GM12872 (cell line): ENCODE measurements at regions not wholly inside any gene's neighbourhood (a gene's known extent, or its start where the extent isn't known, plus 50 kb on each side); places are given as distances from the start of the nearest gene placed in this dataset.

Experiments
- CTCF ChIP-seq: IDR thresholded peaks from 3 replicates; pipeline ENCODE4 v1.5.1; 2011; ENCODE audit warnings: low read depth, mild to moderate bottlenecking, low read length, moderate library complexity; ENCODE audit not compliant: insufficient read depth

- no peak for TF ChIP-seq CTCF
These were observed 126.8 kb upstream of the SPATA13 start for GRCh38 chr13:24033527-24034302.

DNA sequence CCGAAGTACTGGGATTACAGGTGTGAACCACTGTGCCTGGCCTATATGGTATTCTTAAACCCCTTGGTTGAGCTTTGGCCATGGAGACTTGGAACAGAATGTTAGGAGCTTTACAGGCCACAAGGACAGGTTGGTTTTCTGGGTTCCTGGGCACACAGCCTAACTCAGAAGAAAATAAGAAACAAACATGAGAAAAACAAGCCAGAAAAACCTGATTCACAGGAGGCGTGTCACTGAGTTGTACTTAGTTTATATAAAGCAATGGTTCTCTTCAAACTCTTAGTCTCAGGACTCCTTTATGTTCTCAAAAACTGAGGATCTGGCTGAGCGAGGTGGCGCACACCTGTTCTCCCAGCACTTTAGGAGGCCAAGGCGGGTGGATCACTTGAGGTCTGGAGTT is 125.1 kb upstream of the SPATA13 start:
- no peak for TF ChIP-seq CTCF

GRCh38 chr13:24036115-24036514 is 124.4 kb upstream of the SPATA13 start:
- no peak for TF ChIP-seq CTCF

- no peak for TF ChIP-seq CTCF
These were observed 122.1 kb upstream of the SPATA13 start for GRCh38 chr13:24038405-24038804.

DNA sequence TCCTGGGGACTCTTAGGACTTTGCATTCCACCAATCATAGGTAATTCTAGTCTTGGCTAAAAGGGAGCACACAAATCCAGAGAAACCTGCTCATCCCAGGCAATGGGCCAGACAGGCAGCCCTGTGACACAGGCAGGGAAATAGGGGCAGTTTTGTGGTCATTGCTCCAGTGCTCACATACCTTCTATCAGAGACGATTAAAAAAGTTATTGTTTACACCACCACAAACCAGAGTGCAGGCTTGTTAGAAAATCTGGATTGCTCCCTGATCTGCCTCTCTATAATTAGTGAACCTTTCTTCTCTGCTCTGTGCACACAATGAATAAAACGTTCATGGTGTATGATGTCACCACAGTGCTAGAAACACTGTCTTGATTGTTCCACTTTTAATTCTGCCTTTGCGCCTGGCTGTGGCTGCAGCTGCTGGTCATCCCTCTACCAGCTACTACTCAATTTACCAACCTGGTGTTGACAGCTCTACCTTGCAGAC is 121.6 kb upstream of the SPATA13 start:
- TF ChIP-seq CTCF: no peak

- no peak for TF ChIP-seq CTCF
These were observed 120.7 kb upstream of the SPATA13 start for GRCh38 chr13:24039621-24040475.

DNA sequence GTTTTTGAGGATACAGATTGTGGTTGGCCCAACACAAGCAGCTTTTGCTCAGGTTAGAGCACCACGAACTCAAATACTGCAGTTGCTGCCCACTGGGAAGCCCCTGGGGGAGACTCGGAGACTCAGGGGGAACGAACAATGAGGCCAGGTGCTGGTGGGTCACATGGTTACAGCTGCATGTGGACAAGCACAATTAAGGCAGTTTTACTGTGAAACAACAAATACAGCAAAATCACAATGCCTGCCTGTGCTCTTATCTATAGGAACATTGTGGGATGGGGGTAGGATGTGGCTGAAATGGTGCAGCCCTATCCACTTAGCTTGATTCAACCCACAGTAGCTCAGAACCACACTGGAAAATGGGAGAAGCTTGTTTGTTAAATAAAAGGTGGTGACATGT is 119.7 kb upstream of the SPATA13 start:
- TF ChIP-seq CTCF: no peak
